ENCODE measurements at regions not wholly inside any gene's neighbourhood (a gene's known extent, or its start where the extent isn't known, plus 50 kb on each side); places are given as distances from the start of the nearest gene placed in this dataset.

DNA sequence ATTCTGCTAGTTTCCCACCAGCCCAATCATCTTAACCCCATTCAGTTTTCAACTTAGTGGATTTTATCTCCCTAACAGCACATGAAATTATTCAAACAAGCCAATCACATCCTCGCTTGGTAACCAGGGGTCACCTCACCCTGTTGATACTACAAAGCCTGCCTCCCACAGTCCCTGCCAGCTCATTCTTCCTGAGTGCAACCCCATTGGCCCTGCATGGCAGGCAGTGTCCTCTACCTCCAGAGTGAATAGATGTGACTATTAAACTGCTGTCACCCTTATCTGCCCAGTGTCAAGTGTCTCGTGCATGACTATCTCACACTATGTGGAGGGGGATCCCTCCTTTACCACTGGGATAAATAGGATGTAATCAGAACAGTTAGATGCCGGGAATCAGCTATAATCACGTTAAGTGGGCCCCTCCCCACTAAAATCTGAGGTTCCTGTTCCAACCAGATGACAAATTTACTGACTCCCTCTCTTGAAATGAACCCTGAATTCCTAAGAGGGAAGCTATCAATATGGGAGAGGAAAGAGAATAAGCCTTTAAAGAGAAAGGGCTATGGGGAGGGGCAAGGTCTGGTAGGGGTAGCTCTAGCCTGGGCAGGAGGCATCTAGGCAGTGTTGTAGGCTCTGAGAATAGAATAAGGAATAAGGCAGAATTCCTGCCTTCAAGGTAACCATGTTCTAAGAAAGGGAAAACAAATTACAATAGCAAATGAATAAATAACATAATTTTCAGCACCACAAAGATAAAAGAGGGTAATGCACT is 155.9 kb downstream of the SLC30A10 start:
- DNase-seq = no peak

DNA sequence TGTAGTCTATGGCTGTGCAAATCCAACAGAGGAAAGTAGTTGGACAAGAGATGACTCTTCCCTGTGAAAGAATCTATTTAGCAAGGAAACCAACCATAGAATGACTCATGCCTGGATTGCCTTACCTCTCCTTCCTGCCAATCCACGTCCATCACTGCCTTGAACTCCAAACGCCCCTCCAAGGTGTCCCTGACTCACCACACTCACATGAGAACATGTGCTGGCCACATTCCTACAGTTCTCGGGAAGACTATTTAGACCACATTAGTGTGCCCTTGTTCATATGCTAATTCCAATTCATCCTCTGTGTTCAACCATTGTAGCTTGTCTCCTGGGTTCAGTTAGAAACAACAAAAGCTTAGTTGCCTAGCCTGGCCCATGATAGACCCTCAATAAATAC is 157.3 kb downstream of the SLC30A10 start:
- peak; percentile 98 for DNase-seq

DNA sequence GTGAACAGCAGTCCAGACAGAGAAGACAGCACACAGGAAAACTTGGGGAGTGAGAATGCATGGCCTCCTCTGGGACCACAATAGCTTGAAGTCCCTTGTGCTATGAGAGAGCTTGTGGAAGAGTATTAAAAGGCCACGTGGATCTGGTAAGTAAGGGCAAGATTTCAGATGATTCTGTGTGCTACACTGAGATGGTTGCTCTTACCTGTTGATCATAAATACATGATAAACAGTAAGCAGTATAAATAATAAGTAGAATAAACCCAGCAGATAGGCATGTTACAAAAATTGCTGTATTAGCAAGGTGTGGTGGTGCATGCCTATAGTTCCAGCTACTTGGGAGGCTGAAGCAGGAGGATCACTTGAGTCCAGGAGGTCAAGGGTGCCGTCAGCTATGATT is 150.4 kb upstream of the ZC3H11B start:
- DNase-seq = no peak

DNA sequence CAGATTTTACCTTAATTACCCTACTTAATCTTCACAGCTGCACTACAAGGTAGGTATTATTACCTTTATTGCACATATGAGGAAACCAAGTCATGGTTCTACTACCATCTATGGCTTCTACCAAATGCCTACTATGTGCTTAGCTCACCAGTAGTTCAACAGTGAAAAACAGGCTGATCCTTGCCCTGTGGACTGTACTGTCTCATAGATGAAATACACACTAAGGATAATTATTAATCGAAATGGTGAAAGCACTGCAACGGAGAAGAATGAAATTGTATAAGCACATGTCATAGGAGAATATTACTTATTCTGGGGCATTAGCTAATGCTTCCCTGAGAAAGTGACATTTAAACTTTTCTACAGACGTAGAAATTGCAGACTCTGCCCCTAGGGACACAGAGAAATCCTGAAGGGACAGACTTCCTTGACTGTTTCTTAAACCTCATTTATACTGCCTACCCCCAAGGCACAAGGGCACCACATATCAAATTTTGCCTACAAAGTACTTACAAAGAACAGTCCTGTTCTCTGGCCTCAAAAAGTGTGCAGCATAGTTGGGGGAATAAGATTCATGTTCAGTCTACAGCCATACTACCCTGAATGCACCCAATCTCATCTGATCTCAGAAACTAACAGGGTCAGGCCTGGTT is 148.4 kb upstream of the ZC3H11B start:
- DNase-seq = no peak

DNA sequence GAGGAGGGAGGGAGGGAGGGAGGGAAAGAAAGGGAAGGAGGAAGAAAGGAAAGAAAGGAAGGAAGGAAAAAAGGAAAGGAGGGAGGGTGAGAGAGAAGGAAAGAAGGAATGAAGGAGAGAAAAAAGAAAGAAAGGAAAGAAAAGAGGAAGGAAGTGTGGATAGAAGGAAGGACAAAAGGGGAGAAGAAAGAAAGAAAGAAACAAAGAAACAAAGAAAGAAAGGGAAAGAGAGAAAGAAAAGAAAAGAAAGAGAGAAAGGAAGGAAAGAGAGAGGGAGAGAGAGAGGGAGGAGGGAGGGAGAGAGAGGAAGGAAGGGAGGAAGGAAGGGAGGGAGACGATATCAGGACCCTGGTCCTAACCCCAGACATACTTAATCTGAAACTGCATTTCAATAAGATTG is 146.2 kb upstream of the ZC3H11B start:
- DNase-seq = no peak

DNA sequence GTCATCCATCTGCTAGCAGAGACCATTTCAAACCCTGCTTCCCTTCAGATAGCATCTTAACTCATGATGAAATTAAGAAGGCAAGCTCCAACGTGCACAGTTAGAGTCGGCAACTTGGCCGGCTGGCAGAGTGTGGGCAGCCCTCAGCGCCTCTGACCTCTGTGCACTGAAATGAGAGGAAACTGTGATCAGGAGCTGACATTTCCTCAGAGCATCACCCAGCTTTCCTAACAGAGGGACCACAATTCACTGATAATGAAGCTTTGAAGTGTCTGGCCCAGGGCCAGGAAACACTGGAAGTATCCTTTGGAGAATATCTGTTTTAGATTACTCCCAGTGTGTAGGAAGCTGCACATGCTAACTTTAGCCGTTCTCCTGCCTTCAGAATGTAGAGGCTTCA is 145.0 kb upstream of the ZC3H11B start:
- peak; percentile 51 for DNase-seq

DNA sequence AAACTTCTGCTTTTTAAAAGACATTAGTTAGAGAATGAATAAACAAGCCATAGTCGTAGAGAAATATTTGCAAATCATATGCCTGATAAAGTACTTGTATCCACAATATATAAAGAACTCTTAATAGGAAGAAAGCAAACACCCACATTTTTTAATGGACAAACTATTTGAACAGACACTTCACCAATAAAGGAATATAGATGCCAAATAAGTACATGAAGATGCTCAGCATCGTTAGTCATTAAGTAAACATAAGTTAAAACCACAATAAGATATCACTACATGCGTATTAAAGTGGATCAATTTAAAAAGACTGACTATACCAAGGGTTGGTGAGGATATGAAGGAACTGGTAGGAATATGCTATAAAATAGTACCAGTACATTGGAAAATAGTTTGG is 142.3 kb upstream of the ZC3H11B start:
- DNase-seq = no peak

DNA sequence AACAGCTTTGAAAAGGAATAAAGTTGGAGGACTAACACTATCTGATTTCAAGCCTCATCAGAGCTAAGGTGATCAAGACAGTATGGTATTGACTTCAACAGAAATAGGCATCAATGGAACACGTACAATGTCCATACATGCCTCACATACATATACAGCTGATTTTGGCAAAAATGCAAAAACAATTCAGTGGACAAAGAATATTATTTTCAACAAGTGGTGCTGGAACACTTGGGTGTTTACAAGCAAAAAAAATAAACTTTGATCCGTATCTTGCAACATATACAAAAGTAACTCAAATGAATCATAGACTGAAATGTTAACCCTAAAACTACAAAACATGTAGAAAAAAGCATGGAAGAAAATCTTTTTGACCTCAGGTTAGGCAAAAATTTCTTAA is 141.9 kb upstream of the ZC3H11B start:
- DNase-seq = no peak

DNA sequence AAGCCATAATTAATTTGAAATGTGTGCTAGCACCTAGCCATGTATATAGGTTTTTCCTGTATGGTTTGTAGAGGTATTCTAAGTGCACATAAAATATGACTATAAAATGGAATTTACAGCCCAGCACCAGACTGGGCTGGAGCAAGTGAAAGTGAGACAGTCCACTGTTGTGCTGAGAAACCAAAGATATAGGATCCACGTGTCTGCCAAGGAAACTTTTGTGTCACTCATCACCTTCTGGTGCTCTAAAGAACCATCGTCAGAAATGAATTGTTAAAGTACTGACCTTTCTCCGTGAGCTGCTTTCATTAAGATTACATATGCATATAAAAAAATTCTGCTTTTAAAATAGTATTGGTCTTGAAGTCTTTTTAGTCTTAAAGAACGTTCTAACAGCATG is 141.0 kb upstream of the ZC3H11B start:
- no peak for DNase-seq

DNA sequence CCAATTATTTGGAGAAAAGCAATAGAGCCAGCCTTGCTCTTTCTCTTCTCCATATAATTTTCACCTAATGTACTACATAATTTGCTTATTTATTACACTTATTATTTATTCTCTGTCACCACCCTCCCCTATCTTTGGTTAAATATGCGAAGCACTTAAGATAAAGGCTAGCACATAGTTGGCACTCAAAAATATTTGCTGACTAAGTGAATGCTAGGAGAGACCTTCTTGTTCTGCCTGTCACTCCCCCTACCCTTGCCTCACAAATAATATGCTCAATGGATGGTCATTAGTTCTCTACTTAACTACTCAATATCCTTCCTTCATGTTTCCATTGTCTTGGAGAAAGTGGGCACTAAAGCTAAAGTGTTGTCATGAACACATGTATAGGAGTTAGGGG is 139.7 kb upstream of the ZC3H11B start:
- no peak for DNase-seq

DNA sequence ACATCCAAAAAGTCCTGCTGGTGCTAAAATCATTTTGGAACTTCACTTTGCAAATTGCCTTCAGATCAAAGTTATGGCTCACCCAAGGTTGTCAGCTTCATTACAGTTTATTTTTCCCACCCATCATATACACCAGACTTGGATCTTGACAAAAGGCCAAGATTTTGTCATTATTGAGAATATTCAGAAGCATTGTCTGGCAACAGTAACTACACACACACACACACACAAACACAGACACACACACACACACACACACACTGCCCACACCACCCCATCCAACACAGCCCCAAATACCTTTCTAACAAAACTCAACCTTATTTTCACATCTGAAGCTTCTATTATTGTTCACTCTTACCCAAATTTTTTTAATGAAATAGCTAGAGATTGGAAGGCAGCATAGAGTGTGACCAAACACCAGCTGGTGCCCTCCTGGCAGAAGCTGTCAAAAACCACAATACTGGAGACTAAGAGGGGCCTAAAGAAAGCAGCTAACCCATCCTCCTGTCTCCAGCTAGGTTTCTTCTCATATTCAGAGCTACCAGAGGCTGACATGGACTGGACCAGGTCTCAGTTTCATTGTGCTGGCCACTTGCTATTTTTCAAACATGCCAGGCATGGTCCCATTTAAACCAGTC is 139.1 kb upstream of the ZC3H11B start:
- DNase-seq = no peak

DNA sequence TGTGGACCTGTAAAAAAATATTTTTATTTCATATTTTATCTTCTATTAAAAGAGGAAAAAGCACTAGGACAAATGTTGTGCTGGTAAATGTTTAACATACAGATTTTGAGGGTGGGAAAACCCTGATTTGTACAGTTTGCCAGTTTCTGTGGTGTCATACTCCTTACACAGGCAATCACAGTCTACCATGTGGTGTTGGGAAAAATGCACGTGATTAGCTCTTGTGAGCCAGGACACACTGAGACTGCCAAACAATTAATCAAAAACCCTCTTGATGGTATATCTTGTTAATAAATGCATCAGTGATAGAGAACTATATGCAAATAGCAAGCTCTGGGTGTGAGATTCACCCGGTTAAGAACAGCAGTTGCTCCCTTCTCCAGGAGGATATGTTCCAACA is 136.5 kb upstream of the ZC3H11B start:
- DNase-seq = no peak

DNA sequence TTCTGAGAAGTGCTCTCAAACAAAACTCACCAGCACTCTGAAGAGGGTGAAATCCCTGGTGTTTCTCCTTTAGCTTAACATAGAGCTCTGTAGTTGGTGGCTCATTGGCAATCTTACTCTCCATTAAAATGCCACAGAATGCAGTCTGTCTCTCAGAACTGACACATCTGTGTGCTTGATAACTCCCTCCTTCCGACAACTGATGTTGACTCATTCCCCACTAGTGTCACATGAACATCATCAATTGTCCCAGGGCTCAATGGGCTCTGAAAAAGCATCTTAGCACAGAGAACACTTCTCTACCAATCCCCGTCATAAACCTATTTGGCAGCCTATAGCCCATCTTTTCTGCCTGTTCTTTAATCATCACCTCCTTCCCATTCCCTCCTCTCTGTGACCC is 133.2 kb upstream of the ZC3H11B start:
- DNase-seq = no peak

DNA sequence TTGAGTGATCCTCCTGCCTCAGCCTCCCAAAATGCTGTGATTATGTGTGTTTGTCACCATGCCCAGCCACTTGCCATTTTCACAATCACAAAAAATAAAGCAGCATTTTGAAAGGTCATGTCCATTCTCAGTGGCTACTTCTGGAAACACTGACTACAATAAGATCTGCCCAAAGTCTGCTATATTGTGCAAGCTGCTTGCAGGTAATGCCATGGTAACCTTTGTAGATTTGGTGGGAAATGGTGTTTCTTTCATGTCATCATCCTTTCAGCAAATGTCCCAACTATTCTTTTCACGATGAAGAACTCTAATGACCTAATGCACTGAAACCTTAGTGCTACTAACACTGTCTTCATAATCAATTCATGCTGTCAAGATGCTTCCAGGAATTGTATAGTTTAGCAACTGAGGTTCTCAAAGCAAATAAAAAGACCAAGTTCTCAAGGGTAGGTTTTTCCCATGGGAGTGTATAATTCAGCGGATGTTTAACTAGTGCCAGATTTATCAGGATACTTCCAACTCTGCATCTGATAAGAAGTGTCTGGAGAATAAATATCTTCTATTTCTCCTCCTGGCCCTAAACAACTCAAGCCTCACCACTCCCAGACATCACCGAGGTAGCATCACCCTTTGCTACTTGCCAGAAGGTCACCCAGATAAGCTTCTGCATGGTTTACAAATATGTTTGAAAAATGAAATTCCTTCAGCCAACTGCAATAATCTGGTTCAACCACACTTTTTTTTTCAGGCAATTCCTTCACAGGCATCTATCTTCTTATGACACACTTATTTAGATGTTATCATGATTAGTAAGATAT is 132.0 kb upstream of the ZC3H11B start:
- DNase-seq = peak; percentile 15

DNA sequence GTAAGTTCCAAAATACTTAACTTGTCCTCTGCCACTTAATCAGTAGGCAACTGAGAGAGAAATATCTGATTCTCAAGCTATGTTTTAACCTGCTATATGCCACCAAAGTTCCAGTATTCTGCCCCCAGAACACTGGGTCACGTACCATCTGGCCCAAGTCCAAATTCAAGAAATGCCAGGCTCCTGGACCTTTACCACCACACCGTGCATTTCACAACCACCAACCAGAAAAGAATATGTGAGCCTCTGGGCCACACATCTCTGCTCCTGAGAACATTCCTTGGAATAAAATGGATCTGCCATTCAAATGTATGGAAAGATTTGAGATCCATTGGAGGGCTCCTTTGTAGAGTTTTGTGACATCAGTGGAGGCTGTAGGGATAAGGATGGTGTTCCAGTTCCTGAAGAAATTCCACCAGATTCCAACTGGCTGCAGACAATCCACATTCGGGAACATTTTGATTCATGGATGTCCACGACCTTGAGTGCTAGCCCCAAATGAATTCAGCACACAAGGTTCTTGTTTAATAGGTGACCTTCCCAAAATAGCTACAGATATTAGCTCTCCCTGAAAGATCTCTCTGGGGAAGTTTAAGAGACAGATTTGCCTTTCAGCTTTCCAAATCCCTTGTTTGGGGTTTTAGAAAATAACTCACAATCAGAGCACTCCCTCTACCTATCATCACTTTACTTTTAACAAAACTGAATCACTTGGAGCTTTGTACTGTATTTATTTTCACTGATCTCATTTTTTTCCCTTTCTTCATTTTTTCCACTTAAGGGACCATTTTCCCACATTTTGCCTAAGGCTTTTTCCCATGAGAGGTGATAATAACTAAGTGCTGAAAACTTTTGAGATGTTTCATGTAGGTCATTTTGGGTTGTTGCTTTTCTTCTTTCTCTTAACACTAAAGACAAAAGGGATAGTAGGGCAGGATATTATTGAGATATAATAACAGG is 128.4 kb upstream of the ZC3H11B start:
- DNase-seq = no peak

DNA sequence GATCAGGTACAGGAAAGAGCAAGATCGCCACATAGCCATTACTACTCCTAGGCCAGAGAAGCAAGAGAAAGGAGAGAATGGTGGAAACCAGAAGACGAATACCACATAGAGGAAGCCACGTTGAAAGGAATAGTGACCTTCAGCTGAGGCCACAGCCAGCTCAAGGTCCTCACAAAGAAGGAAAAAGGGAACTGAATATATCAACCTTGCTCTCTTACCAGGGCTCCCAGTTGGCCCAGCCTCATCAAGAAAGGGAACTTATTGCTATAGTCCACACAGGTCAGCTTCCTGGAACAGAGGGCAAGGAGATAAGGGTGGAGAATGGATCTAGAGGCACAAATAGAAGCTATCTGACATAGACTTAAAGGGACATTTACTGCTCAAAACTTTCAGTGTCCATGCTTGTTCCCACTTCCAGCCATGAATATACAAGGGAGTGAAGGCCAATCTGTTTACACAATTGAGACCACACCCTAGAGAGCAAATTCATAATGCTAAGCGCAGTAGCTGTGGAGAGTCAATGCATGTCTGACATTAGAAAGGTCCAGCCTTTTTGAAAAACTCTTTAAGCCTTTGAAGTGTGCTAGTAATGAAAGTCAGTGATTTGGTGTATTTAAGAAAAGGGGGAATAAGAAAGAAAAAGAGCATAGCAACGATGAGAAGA is 120.7 kb upstream of the ZC3H11B start:
- DNase-seq = no peak

DNA sequence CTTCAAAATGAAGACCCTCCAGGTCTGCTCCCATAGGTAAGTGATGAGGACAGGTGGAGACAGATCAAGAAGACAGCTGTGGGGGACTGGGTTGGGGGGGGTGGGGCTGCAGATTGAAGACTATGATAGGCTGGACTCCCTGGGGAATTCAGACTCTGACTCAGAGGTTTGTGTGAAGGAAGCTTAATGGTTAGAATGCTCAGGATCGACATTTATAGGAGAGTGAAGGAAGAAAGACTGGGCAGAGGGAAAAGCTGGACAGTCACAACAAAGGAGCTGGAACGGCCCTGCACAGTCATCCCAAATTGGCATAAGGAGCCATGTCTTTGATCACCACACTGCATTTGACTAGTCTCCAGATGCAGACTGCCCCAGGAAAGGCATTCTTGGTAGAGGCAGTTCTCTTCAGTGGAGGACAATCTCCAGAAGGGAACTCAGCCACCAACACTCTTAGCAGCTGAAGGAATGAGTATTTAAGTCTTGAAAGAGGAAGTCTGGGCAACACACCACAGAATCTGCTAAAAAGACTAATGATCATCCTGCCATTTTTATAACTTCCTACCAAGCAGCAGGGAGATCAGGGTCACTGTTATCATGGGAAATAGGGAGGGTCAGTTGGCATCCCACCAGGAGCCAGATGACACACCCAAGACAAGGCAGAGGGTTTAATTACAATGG is 120.0 kb upstream of the ZC3H11B start:
- DNase-seq = no peak

DNA sequence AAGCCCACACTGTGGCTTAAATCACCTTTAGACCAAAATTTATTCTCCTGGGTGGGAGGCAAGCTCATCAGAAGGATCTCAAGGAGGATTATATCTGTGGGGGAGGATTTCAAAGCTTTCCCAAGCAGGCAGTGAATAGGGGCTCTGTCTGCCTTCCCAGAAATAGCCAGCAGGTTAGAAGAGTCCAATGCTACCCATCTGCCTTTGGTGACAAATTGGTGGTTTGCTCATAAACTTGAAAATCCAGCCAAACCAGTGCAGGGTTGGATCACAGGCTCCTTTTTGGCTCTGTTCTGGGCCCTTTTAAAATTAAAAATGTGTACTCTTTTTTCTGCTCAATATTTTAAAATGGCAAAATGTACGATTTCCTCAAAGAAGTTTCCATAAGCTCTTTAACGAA is 118.9 kb upstream of the ZC3H11B start:
- no peak for DNase-seq

DNA sequence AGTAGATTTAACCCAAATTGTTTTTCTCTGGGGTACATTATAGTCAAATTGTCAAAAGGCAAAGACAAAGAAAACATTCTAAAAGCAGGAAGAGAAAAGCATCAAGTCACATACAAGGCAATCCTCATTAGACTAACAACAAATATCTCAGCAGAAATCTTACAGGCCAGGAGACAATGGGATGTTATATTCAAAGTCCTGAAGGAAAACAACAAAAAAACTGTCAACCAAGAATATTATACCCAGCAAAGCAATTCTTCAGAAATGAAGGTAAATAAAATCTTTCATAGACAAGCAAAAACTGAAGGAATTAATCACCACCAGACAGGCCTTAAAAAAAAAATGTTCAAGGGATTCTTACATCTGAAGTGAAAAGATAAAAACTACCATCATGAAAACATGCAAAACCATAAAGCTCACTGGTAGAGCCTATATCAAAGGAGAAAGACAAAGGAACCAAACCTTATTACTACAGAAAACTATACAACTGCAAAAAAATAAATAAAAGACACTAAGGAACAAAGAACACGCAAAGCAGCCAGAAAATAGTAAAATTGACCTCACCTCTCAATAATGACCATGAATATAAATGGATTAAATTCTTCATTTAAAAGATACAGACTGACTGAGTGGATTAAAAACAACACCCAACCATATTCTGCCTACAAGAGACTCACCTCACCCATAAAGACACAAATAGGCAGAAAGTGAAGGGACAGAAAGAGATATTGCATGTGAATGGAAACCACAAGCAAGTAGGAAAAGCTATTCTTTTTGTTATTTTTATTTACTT is 113.8 kb upstream of the ZC3H11B start:
- no peak for DNase-seq

DNA sequence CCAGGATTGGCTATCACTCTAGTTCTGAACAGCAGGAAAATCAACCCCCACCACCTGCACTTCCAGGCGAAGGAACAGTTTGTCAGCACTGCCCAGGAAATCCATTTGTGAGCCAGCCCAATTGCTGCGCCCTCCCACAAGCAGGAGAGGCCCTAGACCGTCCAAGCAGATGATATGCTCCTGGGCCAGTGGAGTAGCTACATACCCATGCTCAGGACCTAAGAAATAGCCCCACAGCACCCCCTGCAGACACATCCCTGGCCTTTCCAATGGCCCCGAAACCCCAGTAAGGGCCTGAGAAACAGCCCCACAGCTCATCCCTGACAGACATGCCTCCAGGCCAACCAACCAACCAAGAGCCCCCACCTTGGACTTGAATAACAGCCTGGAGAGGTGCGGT is 111.5 kb upstream of the ZC3H11B start:
- no peak for DNase-seq

All from fibroblast of skin of right quadriceps (primary cell).